ENCODE measurements at regions not wholly inside any gene's neighbourhood (a gene's known extent, or its start where the extent isn't known, plus 50 kb on each side); places are given as distances from the start of the nearest gene placed in this dataset.

- TF ChIP-seq, protein P1, sequence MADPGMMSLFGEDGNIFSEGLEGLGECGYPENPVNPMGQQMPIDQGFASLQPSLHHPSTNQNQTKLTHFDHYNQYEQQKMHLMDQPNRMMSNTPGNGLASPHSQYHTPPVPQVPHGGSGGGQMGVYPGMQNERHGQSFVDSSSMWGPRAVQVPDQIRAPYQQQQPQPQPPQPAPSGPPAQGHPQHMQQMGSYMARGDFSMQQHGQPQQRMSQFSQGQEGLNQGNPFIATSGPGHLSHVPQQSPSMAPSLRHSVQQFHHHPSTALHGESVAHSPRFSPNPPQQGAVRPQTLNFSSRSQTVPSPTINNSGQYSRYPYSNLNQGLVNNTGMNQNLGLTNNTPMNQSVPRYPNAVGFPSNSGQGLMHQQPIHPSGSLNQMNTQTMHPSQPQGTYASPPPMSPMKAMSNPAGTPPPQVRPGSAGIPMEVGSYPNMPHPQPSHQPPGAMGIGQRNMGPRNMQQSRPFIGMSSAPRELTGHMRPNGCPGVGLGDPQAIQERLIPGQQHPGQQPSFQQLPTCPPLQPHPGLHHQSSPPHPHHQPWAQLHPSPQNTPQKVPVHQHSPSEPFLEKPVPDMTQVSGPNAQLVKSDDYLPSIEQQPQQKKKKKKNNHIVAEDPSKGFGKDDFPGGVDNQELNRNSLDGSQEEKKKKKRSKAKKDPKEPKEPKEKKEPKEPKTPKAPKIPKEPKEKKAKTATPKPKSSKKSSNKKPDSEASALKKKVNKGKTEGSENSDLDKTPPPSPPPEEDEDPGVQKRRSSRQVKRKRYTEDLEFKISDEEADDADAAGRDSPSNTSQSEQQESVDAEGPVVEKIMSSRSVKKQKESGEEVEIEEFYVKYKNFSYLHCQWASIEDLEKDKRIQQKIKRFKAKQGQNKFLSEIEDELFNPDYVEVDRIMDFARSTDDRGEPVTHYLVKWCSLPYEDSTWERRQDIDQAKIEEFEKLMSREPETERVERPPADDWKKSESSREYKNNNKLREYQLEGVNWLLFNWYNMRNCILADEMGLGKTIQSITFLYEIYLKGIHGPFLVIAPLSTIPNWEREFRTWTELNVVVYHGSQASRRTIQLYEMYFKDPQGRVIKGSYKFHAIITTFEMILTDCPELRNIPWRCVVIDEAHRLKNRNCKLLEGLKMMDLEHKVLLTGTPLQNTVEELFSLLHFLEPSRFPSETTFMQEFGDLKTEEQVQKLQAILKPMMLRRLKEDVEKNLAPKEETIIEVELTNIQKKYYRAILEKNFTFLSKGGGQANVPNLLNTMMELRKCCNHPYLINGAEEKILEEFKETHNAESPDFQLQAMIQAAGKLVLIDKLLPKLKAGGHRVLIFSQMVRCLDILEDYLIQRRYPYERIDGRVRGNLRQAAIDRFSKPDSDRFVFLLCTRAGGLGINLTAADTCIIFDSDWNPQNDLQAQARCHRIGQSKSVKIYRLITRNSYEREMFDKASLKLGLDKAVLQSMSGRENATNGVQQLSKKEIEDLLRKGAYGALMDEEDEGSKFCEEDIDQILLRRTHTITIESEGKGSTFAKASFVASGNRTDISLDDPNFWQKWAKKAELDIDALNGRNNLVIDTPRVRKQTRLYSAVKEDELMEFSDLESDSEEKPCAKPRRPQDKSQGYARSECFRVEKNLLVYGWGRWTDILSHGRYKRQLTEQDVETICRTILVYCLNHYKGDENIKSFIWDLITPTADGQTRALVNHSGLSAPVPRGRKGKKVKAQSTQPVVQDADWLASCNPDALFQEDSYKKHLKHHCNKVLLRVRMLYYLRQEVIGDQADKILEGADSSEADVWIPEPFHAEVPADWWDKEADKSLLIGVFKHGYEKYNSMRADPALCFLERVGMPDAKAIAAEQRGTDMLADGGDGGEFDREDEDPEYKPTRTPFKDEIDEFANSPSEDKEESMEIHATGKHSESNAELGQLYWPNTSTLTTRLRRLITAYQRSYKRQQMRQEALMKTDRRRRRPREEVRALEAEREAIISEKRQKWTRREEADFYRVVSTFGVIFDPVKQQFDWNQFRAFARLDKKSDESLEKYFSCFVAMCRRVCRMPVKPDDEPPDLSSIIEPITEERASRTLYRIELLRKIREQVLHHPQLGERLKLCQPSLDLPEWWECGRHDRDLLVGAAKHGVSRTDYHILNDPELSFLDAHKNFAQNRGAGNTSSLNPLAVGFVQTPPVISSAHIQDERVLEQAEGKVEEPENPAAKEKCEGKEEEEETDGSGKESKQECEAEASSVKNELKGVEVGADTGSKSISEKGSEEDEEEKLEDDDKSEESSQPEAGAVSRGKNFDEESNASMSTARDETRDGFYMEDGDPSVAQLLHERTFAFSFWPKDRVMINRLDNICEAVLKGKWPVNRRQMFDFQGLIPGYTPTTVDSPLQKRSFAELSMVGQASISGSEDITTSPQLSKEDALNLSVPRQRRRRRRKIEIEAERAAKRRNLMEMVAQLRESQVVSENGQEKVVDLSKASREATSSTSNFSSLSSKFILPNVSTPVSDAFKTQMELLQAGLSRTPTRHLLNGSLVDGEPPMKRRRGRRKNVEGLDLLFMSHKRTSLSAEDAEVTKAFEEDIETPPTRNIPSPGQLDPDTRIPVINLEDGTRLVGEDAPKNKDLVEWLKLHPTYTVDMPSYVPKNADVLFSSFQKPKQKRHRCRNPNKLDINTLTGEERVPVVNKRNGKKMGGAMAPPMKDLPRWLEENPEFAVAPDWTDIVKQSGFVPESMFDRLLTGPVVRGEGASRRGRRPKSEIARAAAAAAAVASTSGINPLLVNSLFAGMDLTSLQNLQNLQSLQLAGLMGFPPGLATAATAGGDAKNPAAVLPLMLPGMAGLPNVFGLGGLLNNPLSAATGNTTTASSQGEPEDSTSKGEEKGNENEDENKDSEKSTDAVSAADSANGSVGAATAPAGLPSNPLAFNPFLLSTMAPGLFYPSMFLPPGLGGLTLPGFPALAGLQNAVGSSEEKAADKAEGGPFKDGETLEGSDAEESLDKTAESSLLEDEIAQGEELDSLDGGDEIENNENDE (IDR thresholded peaks at IDR 0.05; ENCODE audit: insufficient replicate concordance, low read length) = no peak
- TF ChIP-seq TCF12 (IDR thresholded peaks at IDR 0.05; ENCODE audit: low read depth, low read length) (no peak), POU5F1 (IDR thresholded peaks at IDR 0.05; ENCODE audit: low read depth, low read length) (no peak), BRCA1 (IDR thresholded peaks at IDR 0.05; ENCODE audit: low read depth, low read length) (no peak), FOSL1 (IDR thresholded peaks at IDR 0.05; ENCODE audit: insufficient read depth, low read depth, low read length) (no peak), NANOG (IDR thresholded peaks at IDR 0.05; ENCODE audit: insufficient read depth, low read depth, low read length, poor library complexity, severe bottlenecking) (no peak)
- TF ChIP-seq, protein P2, sequence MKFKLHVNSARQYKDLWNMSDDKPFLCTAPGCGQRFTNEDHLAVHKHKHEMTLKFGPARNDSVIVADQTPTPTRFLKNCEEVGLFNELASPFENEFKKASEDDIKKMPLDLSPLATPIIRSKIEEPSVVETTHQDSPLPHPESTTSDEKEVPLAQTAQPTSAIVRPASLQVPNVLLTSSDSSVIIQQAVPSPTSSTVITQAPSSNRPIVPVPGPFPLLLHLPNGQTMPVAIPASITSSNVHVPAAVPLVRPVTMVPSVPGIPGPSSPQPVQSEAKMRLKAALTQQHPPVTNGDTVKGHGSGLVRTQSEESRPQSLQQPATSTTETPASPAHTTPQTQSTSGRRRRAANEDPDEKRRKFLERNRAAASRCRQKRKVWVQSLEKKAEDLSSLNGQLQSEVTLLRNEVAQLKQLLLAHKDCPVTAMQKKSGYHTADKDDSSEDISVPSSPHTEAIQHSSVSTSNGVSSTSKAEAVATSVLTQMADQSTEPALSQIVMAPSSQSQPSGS (IDR thresholded peaks at IDR 0.05; ENCODE audit: low read length) = no peak
- TF ChIP-seq, protein P3, sequence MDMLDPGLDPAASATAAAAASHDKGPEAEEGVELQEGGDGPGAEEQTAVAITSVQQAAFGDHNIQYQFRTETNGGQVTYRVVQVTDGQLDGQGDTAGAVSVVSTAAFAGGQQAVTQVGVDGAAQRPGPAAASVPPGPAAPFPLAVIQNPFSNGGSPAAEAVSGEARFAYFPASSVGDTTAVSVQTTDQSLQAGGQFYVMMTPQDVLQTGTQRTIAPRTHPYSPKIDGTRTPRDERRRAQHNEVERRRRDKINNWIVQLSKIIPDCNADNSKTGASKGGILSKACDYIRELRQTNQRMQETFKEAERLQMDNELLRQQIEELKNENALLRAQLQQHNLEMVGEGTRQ (IDR thresholded peaks at IDR 0.05; ENCODE audit: low read length) = no peak
Observed at GRCh38 chr11:129267716-129268115, 75.6 kb upstream of the ARHGAP32 start (continued).

All from H1 (cell line).